Spleen (tissue), 11 donors: ENCODE measurements at regions not wholly inside any gene's neighbourhood (a gene's known extent, or its start where the extent isn't known, plus 50 kb on each side); places are given as distances from the start of the nearest gene placed in this dataset.

ENCODE experiments used
- DNase-seq: peaks from one replicate; pipeline ENCODE4 v3.0.0-alpha.2; 2020
- H3K27ac ChIP-seq, 8 donors: fragments of 200-600 bp; sonication (generic) in 7 of 8; 1 replicate in 4 of 8; 2 replicates in 4 of 8; pipeline versions ENCODE4 v1.5.0 to v1.8.0; 2016 to 2021; ENCODE audit warnings: inconsistent platforms in 4 of 8, mild to moderate bottlenecking in 4 of 8, moderate library complexity in 1 of 8
- H3K27me3 ChIP-seq, 7 donors: fragments of 200-600 bp; sonication (generic) in 6 of 7; replicated peaks in 1 of 7; 1 replicate in 4 of 7; 2 replicates in 3 of 7; pipeline versions ENCODE4 v1.5.0 to v1.8.0; 2016 to 2021; ENCODE audit warnings: inconsistent platforms in 3 of 7, mild to moderate bottlenecking in 1 of 7
- H3K36me3 ChIP-seq, 6 donors: fragments of 200-600 bp; sonication (generic) in 5 of 6; 1 replicate in 4 of 6; 2 replicates in 2 of 6; pipeline versions ENCODE4 v1.5.0 to v1.8.0; 2016 to 2021; ENCODE audit warnings: inconsistent platforms in 2 of 6
- H3K4me1 ChIP-seq, 6 donors: fragments of 200-600 bp; sonication (generic) in 5 of 6; 1 replicate in 3 of 6; 2 replicates in 3 of 6; pipeline versions ENCODE4 v1.5.0 to v1.8.0; 2016 to 2021; ENCODE audit warnings: inconsistent platforms in 3 of 6
- H3K4me3 ChIP-seq, 8 donors: fragments of 200-600 bp; sonication (generic) in 7 of 8; 1 replicate in 4 of 8; 2 replicates in 4 of 8; pipeline versions ENCODE4 v1.5.0 to v1.8.0; 2016 to 2021; ENCODE audit warnings: inconsistent platforms in 4 of 8, mild to moderate bottlenecking in 4 of 8, moderate library complexity in 2 of 8
- H3K9me3 ChIP-seq, 8 donors: fragments of 200-600 bp; sonication (generic) in 7 of 8; 1 replicate in 4 of 8; 2 replicates in 4 of 8; pipeline versions ENCODE4 v1.5.0 to v1.8.0; 2016 to 2021; ENCODE audit warnings: inconsistent platforms in 4 of 8
- POLR2A ChIP-seq, 3 donors: fragments of 450-650 bp; IDR thresholded peaks; one replicate each; pipeline ENCODE4 v1.5.1; 2017; ENCODE audit warnings: antibody characterized with exemption in 3 of 3, mild to moderate bottlenecking in 1 of 3
- POLR2AphosphoS5 ChIP-seq, 3 donors: sonication (generic); formaldehyde crosslinking; IDR thresholded peaks; one replicate each; pipeline ENCODE4 v1.5.1; 2017; ENCODE audit warnings: antibody characterized with exemption in 3 of 3
- WGBS, 5 donors: extraction: QIAGEN DNeasy Blood & Tissue Kit in 3 of 5; methylation state at CpG; one replicate each; pipeline versions ENCODE4 v1.1.5 to v1.1.7; 2013 to 2018; 5-methylcytosine and 5-hydroxymethylcytosine counted together
- intact Hi-C: fragments of 100-400 bp; cut with DNase I; formaldehyde crosslinking; loops from one replicate; pipeline ENCODE4 v1.15.0; 2023; ENCODE audit warnings: low total_unique reads
- TF ChIP-seq, protein P1 (sequence below), 11 experiments: fragments of 200-600 bp in 7 of 11; fragments of 450-650 bp in 4 of 11; sonication (generic) in 4 of 11; IDR thresholded peaks in 8 of 11; conservative IDR thresholded peaks in 3 of 11; 1 replicate in 7 of 11; 2 replicates in 4 of 11; pipeline versions ENCODE4 v1.4.0 to v1.8.0; 2016 to 2021; ENCODE audit warnings: antibody characterized with exemption in 11 of 11, inconsistent platforms in 4 of 11, mild to moderate bottlenecking in 1 of 11
- donor health status: healthy with polysubstance abuse.
- donor health status: DM: no; HTN: no; CAD: no; lungs with moderate emphysema.
- donor health status: DM: no; HTN: no; CAD: no.
- donor health status: Bipolar disorder and iron deficiency.
- donor health status: healthy.
- donor health status: DM: no; HTN: no; CAD: no.
- donor health status: DM: yes; HTN: yes; CAD: no.

DNA sequence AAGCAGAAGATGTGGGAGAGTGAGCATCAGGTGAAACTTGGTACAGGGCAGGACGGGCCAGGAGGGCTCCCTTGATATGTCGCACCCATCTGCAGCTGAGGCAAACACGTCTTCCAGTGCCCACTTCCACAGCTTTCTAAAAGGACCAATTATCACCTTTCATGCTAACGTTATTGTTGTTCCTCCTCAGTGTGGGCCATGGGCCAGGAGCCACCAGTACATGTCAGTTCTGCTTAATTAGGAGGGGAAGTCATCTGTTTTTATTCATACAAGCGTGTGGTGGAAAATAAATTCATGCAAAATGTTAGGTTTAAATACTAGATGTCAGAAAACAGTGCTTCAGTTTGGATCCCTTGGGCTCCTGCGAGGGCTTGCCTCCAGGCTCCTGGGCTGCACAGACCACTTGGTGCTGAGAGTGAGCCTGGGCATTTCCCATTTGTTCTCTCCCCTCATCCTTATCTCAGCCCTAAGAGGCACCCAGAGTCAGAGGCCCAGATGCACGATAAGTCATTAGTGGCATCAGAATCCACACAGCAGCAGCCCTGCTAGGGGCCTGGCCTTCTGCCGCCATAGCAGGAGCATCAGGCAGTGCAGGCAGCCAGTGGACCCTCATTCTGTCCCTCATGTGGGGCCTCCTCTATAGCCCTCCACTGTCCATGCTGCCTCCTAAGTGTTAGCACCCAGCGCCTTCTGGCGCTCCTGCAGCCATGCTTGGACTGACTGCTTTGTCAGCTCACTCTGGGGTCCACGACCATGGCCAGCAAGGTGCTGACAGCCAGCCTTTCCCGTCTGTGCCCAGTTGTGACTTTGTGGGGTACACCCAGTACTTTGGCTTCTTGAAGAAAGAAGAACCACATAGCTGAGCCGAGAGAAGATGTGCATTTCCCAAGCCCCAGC is 539.8 kb upstream of the RAB6C start:
- H3K27me3 ChIP-seq, result no peaks in the 10 kb centered on the region
- no peaks in the 10 kb centered on the region for H3K4me1 ChIP-seq
- no peaks in the 10 kb centered on the region for H3K36me3 ChIP-seq
- no peak overlapping the region for H3K4me3 ChIP-seq
- H3K27ac ChIP-seq, result no peak overlapping the region
- no peak for TF ChIP-seq POLR2A (IDR thresholded peaks at IDR 0.05)
- TF ChIP-seq, protein P1, sequence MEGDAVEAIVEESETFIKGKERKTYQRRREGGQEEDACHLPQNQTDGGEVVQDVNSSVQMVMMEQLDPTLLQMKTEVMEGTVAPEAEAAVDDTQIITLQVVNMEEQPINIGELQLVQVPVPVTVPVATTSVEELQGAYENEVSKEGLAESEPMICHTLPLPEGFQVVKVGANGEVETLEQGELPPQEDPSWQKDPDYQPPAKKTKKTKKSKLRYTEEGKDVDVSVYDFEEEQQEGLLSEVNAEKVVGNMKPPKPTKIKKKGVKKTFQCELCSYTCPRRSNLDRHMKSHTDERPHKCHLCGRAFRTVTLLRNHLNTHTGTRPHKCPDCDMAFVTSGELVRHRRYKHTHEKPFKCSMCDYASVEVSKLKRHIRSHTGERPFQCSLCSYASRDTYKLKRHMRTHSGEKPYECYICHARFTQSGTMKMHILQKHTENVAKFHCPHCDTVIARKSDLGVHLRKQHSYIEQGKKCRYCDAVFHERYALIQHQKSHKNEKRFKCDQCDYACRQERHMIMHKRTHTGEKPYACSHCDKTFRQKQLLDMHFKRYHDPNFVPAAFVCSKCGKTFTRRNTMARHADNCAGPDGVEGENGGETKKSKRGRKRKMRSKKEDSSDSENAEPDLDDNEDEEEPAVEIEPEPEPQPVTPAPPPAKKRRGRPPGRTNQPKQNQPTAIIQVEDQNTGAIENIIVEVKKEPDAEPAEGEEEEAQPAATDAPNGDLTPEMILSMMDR (IDR thresholded peaks at IDR 0.05 in 8 of 11, conservative IDR thresholded peaks at IDR 0.05 in 3 of 11), result no peak
- TF ChIP-seq POLR2AphosphoS5 (IDR thresholded peaks at IDR 0.05), result no peak
- DNase-seq, result no peak
- intact Hi-C loops, result no loop called here
- no peaks in the 10 kb centered on the region for H3K9me3 ChIP-seq
- WGBS, 5 donors, result 71 to 79% (median 75%) methylated on average over 13 of the region's 13 CpGs

DNA sequence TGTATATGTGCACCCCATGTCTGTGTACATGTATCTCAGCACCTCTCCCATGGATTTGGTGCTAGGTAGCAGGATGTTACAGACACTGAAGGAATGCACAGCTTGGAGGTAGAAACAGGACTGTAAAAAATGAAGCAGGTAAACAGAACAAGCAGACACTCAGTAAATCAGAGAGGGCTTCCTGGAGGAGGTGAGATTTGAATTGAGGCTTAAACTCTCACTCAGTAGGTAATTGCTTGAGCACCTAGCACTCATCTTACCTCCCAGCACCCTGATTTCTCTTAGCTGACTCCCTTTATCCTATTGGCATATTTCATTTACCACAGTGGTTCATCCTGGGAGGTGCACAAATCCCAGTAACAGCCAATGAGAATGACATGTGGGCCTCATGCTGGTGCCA is 537.9 kb upstream of the RAB6C start:
- Histone ChIP-seq H3K4me3 (no peak overlapping the region), H3K27ac (no peak overlapping the region), H3K36me3 (no peaks in the 10 kb centered on the region), H3K9me3 (no peaks in the 10 kb centered on the region), H3K4me1 (no peaks in the 10 kb centered on the region), H3K27me3 (no peaks in the 10 kb centered on the region)
- no peak for DNase-seq
- TF ChIP-seq POLR2A (IDR thresholded peaks at IDR 0.05), result no peak
- TF ChIP-seq, protein P1 (IDR thresholded peaks at IDR 0.05 in 8 of 11, conservative IDR thresholded peaks at IDR 0.05 in 3 of 11), result no peak
- TF ChIP-seq POLR2AphosphoS5 (IDR thresholded peaks at IDR 0.05), result no peak
- intact Hi-C loops, result no loop called here

DNA sequence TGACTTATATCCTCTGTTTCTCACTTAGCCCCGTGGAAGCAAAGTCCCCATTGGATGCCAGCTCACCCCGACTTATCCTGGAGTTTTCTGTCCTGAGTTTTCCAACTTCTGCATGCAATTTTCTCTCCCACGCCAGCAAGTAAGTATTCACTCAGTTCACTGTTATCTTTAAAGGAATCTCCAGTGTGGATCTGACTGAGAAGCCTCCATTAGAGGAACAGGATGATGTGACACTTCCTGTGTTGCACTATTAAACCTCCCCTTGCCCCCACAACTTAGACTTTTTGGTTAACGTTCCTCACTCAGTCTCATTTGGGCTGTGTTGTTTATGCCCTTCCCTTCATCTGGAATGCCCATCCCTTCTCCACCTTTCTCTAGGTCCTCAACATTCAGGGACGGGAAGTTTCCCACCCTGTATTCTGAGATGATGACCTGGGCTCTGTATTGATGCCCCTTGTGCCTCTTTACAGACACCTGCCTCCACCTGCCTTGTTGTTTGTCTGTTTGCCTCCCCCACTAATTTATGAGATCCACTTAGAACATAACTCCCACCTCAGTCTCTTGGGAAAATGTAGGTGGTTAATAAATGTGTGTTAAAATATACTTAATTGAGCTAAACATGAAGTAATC is 536.1 kb upstream of the RAB6C start:
- no peak overlapping the region for H3K27ac ChIP-seq

More for the DNA sequence above, 536.1 kb upstream of the RAB6C start:
- Histone ChIP-seq H3K4me1 (no peaks in the 10 kb centered on the region), H3K27me3 (no peaks in the 10 kb centered on the region), H3K36me3 (no peaks in the 10 kb centered on the region), H3K9me3 (no peaks in the 10 kb centered on the region), H3K4me3 (no peak overlapping the region)
- DNase-seq, result no peak
- 62 to 78% (median 71%) methylated on average over 5 of the region's 5 CpGs for WGBS, 5 donors
- TF ChIP-seq, protein P1 (IDR thresholded peaks at IDR 0.05 in 8 of 11, conservative IDR thresholded peaks at IDR 0.05 in 3 of 11), result no peak
- no peak for TF ChIP-seq POLR2A (IDR thresholded peaks at IDR 0.05)
- intact Hi-C loops, result no loop called here
